ENCODE measurements at regions not wholly inside any gene's neighbourhood (a gene's known extent, or its start where the extent isn't known, plus 50 kb on each side); places are given as distances from the start of the nearest gene placed in this dataset.

GRCh38 chr3:27593173-27593572 is 109.0 kb upstream of the SLC4A7 start:
- TF ChIP-seq CTCF (IDR thresholded peaks at IDR 0.05), result no peak
- no peak for TF ChIP-seq POLR2A (IDR thresholded peaks at IDR 0.05)
